ENCODE measurements at regions not wholly inside any gene's neighbourhood (a gene's known extent, or its start where the extent isn't known, plus 50 kb on each side); places are given as distances from the start of the nearest gene placed in this dataset.

- no peak for TF ChIP-seq GATA3 (IDR thresholded peaks at IDR 0.05; ENCODE audit: low read depth, low read length)
- TF ChIP-seq GATA2 (IDR thresholded peaks at IDR 0.05; ENCODE audit: low read depth, low read length): no peak
Observed at GRCh38 chr20:50417484-50418235, 92.5 kb upstream of the PTPN1 start.
